ENCODE measurements at regions not wholly inside any gene's neighbourhood (a gene's known extent, or its start where the extent isn't known, plus 50 kb on each side); places are given as distances from the start of the nearest gene placed in this dataset.
"Not testable (repeated sequence)": the region's sequence is repeated elsewhere in the genome, so short reads cannot be mapped to it uniquely, and the experiment has no call there.

DNA sequence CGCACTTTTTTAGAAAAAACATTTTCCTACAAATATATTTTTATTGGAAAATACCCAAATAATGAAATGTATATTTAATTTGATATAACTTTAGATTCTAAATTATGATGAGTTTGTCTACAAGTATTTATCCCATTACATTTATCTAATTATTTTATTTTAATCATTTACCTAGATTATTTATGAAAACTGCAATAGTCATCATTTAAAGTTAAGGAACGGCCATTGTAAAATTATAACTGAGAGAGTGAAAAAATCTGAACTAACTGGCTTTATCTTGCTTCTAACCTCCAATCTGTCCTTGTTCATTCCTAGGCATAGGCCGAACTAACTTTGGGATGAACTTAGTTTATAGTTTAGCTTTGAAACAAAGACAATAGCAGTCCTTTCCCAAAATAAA, 368.8 kb downstream of the ADGRD1 start:
- TF ChIP-seq, protein P1, sequence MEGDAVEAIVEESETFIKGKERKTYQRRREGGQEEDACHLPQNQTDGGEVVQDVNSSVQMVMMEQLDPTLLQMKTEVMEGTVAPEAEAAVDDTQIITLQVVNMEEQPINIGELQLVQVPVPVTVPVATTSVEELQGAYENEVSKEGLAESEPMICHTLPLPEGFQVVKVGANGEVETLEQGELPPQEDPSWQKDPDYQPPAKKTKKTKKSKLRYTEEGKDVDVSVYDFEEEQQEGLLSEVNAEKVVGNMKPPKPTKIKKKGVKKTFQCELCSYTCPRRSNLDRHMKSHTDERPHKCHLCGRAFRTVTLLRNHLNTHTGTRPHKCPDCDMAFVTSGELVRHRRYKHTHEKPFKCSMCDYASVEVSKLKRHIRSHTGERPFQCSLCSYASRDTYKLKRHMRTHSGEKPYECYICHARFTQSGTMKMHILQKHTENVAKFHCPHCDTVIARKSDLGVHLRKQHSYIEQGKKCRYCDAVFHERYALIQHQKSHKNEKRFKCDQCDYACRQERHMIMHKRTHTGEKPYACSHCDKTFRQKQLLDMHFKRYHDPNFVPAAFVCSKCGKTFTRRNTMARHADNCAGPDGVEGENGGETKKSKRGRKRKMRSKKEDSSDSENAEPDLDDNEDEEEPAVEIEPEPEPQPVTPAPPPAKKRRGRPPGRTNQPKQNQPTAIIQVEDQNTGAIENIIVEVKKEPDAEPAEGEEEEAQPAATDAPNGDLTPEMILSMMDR (optimal IDR thresholded peaks at IDR 0.05 in 1 of 3, IDR thresholded peaks at IDR 0.05 in 1 of 3, conservative IDR thresholded peaks at IDR 0.05 in 1 of 3; ENCODE audit: extremely low read depth in 1 of 3, insufficient read depth in 2 of 3, low read length in 3 of 3): not testable (repeated sequence)
- TF ChIP-seq EZH2 (IDR thresholded peaks at IDR 0.05; ENCODE audit: low read length): not testable (repeated sequence)

All from keratinocyte (primary cell).